K562 (cell line): ENCODE measurements at regions not wholly inside any gene's neighbourhood (a gene's known extent, or its start where the extent isn't known, plus 50 kb on each side); places are given as distances from the start of the nearest gene placed in this dataset.

Experiments
- TCF7 ChIP-seq: sonication (generic); IDR thresholded peaks from 2 replicates; pipeline ENCODE4 v1.6.1; 2016; ENCODE audit warnings: antibody characterized with exemption, borderline replicate concordance
- TF ChIP-seq, protein P1 (sequence below): fragments of 200-600 bp; sonication (generic); IDR thresholded peaks from one replicate; pipeline ENCODE4 v1.6.1; 2012; ENCODE audit warnings: mild to moderate bottlenecking, low read depth, low read length, inconsistent platforms

DNA sequence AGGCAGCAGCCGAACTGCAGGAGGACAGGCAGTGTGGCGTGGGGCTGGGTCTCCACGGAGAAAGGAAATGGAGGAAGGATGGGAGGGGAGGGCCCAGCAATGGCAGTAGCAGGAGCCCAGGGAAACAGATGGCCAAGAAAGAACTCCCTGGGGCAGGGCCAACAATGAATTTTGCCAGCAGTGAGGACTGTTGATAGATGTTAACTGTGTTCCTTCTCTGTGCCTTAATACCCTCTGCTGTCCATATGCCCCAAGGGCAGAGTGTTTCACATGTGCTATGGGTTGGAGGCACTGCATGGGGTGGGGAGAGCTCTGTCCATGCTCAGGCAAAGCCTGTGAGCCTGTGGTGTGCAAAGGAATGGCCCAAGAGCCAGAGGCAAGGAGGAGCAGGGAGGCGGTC lies 70.8 kb upstream of the POMGNT2 start (continued):
- TF ChIP-seq, protein P1, sequence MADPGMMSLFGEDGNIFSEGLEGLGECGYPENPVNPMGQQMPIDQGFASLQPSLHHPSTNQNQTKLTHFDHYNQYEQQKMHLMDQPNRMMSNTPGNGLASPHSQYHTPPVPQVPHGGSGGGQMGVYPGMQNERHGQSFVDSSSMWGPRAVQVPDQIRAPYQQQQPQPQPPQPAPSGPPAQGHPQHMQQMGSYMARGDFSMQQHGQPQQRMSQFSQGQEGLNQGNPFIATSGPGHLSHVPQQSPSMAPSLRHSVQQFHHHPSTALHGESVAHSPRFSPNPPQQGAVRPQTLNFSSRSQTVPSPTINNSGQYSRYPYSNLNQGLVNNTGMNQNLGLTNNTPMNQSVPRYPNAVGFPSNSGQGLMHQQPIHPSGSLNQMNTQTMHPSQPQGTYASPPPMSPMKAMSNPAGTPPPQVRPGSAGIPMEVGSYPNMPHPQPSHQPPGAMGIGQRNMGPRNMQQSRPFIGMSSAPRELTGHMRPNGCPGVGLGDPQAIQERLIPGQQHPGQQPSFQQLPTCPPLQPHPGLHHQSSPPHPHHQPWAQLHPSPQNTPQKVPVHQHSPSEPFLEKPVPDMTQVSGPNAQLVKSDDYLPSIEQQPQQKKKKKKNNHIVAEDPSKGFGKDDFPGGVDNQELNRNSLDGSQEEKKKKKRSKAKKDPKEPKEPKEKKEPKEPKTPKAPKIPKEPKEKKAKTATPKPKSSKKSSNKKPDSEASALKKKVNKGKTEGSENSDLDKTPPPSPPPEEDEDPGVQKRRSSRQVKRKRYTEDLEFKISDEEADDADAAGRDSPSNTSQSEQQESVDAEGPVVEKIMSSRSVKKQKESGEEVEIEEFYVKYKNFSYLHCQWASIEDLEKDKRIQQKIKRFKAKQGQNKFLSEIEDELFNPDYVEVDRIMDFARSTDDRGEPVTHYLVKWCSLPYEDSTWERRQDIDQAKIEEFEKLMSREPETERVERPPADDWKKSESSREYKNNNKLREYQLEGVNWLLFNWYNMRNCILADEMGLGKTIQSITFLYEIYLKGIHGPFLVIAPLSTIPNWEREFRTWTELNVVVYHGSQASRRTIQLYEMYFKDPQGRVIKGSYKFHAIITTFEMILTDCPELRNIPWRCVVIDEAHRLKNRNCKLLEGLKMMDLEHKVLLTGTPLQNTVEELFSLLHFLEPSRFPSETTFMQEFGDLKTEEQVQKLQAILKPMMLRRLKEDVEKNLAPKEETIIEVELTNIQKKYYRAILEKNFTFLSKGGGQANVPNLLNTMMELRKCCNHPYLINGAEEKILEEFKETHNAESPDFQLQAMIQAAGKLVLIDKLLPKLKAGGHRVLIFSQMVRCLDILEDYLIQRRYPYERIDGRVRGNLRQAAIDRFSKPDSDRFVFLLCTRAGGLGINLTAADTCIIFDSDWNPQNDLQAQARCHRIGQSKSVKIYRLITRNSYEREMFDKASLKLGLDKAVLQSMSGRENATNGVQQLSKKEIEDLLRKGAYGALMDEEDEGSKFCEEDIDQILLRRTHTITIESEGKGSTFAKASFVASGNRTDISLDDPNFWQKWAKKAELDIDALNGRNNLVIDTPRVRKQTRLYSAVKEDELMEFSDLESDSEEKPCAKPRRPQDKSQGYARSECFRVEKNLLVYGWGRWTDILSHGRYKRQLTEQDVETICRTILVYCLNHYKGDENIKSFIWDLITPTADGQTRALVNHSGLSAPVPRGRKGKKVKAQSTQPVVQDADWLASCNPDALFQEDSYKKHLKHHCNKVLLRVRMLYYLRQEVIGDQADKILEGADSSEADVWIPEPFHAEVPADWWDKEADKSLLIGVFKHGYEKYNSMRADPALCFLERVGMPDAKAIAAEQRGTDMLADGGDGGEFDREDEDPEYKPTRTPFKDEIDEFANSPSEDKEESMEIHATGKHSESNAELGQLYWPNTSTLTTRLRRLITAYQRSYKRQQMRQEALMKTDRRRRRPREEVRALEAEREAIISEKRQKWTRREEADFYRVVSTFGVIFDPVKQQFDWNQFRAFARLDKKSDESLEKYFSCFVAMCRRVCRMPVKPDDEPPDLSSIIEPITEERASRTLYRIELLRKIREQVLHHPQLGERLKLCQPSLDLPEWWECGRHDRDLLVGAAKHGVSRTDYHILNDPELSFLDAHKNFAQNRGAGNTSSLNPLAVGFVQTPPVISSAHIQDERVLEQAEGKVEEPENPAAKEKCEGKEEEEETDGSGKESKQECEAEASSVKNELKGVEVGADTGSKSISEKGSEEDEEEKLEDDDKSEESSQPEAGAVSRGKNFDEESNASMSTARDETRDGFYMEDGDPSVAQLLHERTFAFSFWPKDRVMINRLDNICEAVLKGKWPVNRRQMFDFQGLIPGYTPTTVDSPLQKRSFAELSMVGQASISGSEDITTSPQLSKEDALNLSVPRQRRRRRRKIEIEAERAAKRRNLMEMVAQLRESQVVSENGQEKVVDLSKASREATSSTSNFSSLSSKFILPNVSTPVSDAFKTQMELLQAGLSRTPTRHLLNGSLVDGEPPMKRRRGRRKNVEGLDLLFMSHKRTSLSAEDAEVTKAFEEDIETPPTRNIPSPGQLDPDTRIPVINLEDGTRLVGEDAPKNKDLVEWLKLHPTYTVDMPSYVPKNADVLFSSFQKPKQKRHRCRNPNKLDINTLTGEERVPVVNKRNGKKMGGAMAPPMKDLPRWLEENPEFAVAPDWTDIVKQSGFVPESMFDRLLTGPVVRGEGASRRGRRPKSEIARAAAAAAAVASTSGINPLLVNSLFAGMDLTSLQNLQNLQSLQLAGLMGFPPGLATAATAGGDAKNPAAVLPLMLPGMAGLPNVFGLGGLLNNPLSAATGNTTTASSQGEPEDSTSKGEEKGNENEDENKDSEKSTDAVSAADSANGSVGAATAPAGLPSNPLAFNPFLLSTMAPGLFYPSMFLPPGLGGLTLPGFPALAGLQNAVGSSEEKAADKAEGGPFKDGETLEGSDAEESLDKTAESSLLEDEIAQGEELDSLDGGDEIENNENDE = no peak
- no peak for TF ChIP-seq TCF7
